ENCODE measurements at regions not wholly inside any gene's neighbourhood (a gene's known extent, or its start where the extent isn't known, plus 50 kb on each side); places are given as distances from the start of the nearest gene placed in this dataset.

GRCh38 chr10:108303149-108303548, 1138.6 kb upstream of the SORCS1 start:
- H3K4me3 ChIP-seq (ENCODE audit: low read depth, low read length) = no peak overlapping the region
- TF ChIP-seq CTCF (conservative IDR thresholded peaks at IDR 0.05; ENCODE audit: low read depth, low read length) = no peak
- no peak for DNase-seq (ENCODE audit: low read depth)

- TF ChIP-seq CTCF (conservative IDR thresholded peaks at IDR 0.05; ENCODE audit: low read depth, low read length) = no peak
- DNase-seq (ENCODE audit: low read depth) = no peak
Observed at GRCh38 chr10:108301002-108301401, 1136.5 kb upstream of the SORCS1 start.

DNA sequence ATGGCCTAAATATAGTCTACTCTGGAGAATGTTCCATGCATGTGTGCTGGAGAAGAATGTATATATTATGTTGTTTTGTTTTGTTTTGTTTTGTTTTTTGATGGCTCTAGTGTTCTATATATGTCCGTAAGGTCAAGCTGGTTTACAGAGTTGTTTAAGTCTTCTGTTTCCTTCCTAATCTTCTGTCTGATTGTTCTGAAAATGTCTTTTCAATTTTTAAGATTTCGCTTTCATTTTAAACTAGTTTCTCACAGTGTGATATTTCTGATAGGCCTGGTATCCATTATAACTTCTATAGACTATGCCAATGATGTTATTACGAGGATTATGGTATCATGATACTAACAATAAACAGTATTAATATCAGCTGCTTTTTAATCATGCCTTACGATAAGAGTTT, 1126.3 kb upstream of the SORCS1 start:
- no peak for DNase-seq (ENCODE audit: low read depth)
- TF ChIP-seq CTCF (conservative IDR thresholded peaks at IDR 0.05; ENCODE audit: low read depth, low read length) = no peak
- H3K4me3 ChIP-seq (ENCODE audit: low read depth, low read length) = no peak overlapping the region

More at GRCh38 chr10:108301002-108301401, 1136.5 kb upstream of the SORCS1 start:
- no peak overlapping the region for H3K4me3 ChIP-seq (ENCODE audit: low read depth, low read length)

DNA sequence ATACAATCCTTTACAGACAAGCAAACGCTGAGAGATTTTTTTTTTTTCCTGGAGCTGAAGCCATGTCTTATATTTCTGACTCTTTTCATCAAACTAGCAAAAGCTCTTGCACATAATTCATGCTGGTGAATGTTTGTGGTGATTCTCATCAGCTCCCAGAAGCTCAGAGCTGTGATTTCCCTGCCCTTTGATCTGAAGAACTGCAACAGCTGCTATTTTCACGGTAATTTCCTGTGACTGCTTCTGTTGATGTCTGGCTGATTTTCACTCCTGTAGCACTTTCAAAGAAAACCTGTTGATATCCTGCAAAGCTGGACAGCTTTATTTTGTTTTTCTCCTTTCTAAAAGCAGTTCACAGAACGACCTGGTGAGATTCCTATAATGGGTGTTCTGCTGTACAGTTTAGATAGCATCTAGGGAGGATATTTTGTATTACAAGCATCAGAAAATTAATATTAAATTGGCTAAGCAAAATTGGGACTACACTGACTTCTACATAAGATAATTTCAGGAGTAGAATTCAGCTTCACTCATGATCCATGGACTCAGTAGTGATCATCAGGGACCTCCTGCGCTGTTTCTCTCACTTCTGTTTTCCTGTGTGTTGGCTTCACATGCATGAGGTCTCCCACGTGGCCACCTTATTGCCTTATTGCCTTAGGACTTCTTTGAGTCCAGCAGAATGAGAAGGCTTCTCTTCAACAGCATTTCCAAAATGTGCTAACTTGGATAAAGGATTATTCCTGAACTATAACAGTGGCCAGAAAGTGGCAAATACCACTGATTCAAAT, 1111.6 kb upstream of the SORCS1 start:
- no peak for TF ChIP-seq CTCF (conservative IDR thresholded peaks at IDR 0.05; ENCODE audit: low read depth, low read length)
- no peak for DNase-seq (ENCODE audit: low read depth)

DNA sequence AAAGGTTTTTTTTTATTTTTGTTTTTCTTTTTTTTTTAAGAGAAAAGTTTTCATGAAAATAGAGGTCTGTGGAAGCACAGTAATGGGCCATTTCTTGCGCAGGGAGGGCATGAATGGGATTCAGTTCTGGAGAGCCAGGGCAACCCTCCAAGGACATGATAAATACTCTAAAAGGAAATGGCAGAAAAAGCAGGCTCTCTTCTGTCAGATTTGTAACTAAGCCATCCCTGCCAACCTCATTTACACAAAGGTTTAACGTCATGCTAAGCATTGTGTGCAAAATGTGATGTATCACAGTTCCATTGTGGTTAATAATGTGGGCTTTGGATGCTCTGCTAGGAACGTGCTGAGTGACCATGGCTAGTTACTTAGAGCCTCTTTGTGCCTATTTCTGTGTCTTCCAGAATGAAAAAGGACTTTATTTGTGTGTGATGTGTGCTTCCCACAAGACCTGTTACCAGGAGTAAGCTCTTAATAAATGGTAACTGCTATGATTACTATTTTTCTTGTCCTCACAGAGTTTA, 1095.9 kb upstream of the SORCS1 start:
- no peak for DNase-seq (ENCODE audit: low read depth)
- TF ChIP-seq CTCF (conservative IDR thresholded peaks at IDR 0.05; ENCODE audit: low read depth, low read length) = no peak
- no peak overlapping the region for H3K4me3 ChIP-seq (ENCODE audit: low read depth, low read length)

More for the DNA sequence above, 1111.6 kb upstream of the SORCS1 start:
- no peak overlapping the region for H3K4me3 ChIP-seq (ENCODE audit: low read depth, low read length)

DNA sequence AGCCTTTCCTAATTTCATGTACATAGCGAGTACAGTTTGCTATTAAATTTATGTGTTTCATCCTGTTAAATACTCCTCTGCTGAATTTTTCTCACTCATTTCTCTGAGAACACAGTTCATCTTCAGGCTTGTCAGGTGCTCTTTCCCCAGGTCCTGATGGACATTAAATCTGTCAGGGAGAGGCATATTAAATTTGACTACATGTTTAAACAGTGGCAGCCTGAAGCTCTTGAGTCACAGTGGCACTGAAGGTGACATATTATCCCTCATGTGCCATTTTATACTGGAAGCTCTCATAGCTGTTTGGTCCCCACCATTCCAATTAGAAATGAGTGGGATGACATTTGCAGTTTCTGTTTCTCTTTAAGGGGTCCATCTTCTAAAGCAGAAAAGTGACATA, 1089.6 kb upstream of the SORCS1 start:
- no peak for TF ChIP-seq CTCF (conservative IDR thresholded peaks at IDR 0.05; ENCODE audit: low read depth, low read length)
- no peak overlapping the region for H3K4me3 ChIP-seq (ENCODE audit: low read depth, low read length)
- no peak for DNase-seq (ENCODE audit: low read depth)

GRCh38 chr10:108252771-108253170, 1088.3 kb upstream of the SORCS1 start:
- no peak for DNase-seq (ENCODE audit: low read depth)
- H3K4me3 ChIP-seq (ENCODE audit: low read depth, low read length) = no peak overlapping the region
- TF ChIP-seq CTCF (conservative IDR thresholded peaks at IDR 0.05; ENCODE audit: low read depth, low read length) = no peak
